Fibroblast of lung (primary cell): ENCODE measurements at regions not wholly inside any gene's neighbourhood (a gene's known extent, or its start where the extent isn't known, plus 50 kb on each side); places are given as distances from the start of the nearest gene placed in this dataset.

Source experiments
- DNase-seq, 2 donors: peaks; one replicate each; pipeline versions ENCODE4 v3.0.0 to v3.0.0-alpha.2; 2010; ENCODE audit warnings: low read depth in 2 of 2
- H2AFZ ChIP-seq: 2 replicates; pipeline ENCODE4 v1.5.1; 2012; ENCODE audit warnings: low read length, control low read depth, inconsistent platforms
- H3K27ac ChIP-seq: 2 replicates; pipeline ENCODE4 v1.5.1; 2011; ENCODE audit warnings: low read length, control low read depth; ENCODE audit not compliant: insufficient read depth
- H3K27me3 ChIP-seq: 2 replicates; pipeline ENCODE4 v1.5.1; 2011; ENCODE audit warnings: mild to moderate bottlenecking, low read length; ENCODE audit not compliant: control insufficient read depth, insufficient read depth
- H3K36me3 ChIP-seq: 2 replicates; pipeline ENCODE4 v1.5.1; 2011; ENCODE audit warnings: low read length; ENCODE audit not compliant: control insufficient read depth, insufficient read depth
- H3K4me1 ChIP-seq: 2 replicates; pipeline ENCODE4 v1.5.1; 2011; ENCODE audit warnings: low read length; ENCODE audit not compliant: control insufficient read depth, insufficient read depth; ENCODE audit errors: extremely low read depth
- H3K4me2 ChIP-seq: 2 replicates; pipeline ENCODE4 v1.5.1; 2011; ENCODE audit warnings: low read length, control low read depth; ENCODE audit not compliant: insufficient read depth; ENCODE audit errors: extremely low read depth
- H3K4me3 ChIP-seq, 4 experiments: fragments of 200-600 bp in 1 of 4; sonication (generic) in 1 of 4; replicated peaks in 1 of 4; 2 replicates each; pipeline ENCODE4 v1.5.1; 2011 to 2016; ENCODE audit warnings: low read length in 4 of 4, low read depth in 3 of 4, mild to moderate bottlenecking in 3 of 4, control low read depth in 2 of 4, inconsistent platforms in 1 of 4, mixed read lengths in 1 of 4; ENCODE audit not compliant: insufficient read depth in 1 of 4; ENCODE audit errors: control extremely low read depth in 1 of 4
- H3K79me2 ChIP-seq: 2 replicates; pipeline ENCODE4 v1.5.1; 2012; ENCODE audit warnings: mild to moderate bottlenecking, low read length, inconsistent platforms; ENCODE audit not compliant: control insufficient read depth, insufficient read depth
- H3K9ac ChIP-seq: 2 replicates; pipeline ENCODE4 v1.5.1; 2011; ENCODE audit warnings: mild to moderate bottlenecking, low read length, control low read depth; ENCODE audit not compliant: insufficient read depth
- H3K9me3 ChIP-seq: 2 replicates; pipeline ENCODE4 v1.5.1; 2012; ENCODE audit warnings: low read depth, low read length; ENCODE audit not compliant: control insufficient read depth, insufficient read depth
- H4K20me1 ChIP-seq: 2 replicates; pipeline ENCODE4 v1.5.1; 2011; ENCODE audit warnings: low read length; ENCODE audit not compliant: control insufficient read depth, insufficient read depth; ENCODE audit errors: extremely low read depth
- EZH2 ChIP-seq: IDR thresholded peaks from 2 replicates; pipeline ENCODE4 v1.5.1; 2012; ENCODE audit warnings: low read length, control low read depth, mild to moderate bottlenecking; ENCODE audit errors: missing control alignments
- TF ChIP-seq, protein P1 (sequence below), 2 donors: IDR thresholded peaks in 1 of 2; conservative IDR thresholded peaks in 1 of 2; 1 replicate in 1 of 2; 2 replicates in 1 of 2; pipeline ENCODE4 v1.5.1; 2011 to 2012; ENCODE audit warnings: low read length in 2 of 2, control low read depth in 1 of 2, inconsistent platforms in 1 of 2, low read depth in 1 of 2, mild to moderate bottlenecking in 1 of 2

DNA sequence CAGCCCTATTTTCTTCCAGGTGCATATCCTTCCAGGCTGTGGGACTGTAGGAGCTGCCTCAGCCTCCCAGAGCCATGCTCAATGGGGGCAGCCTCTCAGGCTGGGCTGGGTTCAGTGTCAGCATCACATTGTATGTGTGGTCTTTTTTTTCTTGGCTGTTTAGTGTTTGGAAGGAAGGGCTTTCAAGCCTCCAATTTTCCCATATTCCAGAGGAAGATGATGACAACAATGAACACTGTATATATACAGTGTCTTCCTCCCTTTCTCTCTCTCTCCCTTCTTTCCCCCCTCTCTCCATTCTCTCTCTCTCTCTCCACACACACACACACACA lies 326.4 kb downstream of the DYSF start:
- H3K9me3 ChIP-seq = no peaks in the 10 kb centered on the region
- no peak for DNase-seq
- H3K4me1 ChIP-seq = no peaks in the 10 kb centered on the region
- TF ChIP-seq, protein P1, sequence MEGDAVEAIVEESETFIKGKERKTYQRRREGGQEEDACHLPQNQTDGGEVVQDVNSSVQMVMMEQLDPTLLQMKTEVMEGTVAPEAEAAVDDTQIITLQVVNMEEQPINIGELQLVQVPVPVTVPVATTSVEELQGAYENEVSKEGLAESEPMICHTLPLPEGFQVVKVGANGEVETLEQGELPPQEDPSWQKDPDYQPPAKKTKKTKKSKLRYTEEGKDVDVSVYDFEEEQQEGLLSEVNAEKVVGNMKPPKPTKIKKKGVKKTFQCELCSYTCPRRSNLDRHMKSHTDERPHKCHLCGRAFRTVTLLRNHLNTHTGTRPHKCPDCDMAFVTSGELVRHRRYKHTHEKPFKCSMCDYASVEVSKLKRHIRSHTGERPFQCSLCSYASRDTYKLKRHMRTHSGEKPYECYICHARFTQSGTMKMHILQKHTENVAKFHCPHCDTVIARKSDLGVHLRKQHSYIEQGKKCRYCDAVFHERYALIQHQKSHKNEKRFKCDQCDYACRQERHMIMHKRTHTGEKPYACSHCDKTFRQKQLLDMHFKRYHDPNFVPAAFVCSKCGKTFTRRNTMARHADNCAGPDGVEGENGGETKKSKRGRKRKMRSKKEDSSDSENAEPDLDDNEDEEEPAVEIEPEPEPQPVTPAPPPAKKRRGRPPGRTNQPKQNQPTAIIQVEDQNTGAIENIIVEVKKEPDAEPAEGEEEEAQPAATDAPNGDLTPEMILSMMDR (conservative IDR thresholded peaks at IDR 0.05 in 1 of 2, IDR thresholded peaks at IDR 0.05 in 1 of 2; ENCODE audit: low read depth in 1 of 2, low read length in 2 of 2) = no peak
- no peak for TF ChIP-seq EZH2
- H3K9ac ChIP-seq = no peak overlapping the region
- no peak overlapping the region for H3K27ac ChIP-seq
- H4K20me1 ChIP-seq = no peaks in the 10 kb centered on the region
- no peak overlapping the region for H3K4me3 ChIP-seq
- H3K27me3 ChIP-seq = peaks cover 25% of the 10 kb centered on the region
- no peaks in the 10 kb centered on the region for H3K79me2 ChIP-seq
- H2AFZ ChIP-seq = no peak overlapping the region
- no peak overlapping the region for H3K4me2 ChIP-seq
- no peaks in the 10 kb centered on the region for H3K36me3 ChIP-seq

DNA sequence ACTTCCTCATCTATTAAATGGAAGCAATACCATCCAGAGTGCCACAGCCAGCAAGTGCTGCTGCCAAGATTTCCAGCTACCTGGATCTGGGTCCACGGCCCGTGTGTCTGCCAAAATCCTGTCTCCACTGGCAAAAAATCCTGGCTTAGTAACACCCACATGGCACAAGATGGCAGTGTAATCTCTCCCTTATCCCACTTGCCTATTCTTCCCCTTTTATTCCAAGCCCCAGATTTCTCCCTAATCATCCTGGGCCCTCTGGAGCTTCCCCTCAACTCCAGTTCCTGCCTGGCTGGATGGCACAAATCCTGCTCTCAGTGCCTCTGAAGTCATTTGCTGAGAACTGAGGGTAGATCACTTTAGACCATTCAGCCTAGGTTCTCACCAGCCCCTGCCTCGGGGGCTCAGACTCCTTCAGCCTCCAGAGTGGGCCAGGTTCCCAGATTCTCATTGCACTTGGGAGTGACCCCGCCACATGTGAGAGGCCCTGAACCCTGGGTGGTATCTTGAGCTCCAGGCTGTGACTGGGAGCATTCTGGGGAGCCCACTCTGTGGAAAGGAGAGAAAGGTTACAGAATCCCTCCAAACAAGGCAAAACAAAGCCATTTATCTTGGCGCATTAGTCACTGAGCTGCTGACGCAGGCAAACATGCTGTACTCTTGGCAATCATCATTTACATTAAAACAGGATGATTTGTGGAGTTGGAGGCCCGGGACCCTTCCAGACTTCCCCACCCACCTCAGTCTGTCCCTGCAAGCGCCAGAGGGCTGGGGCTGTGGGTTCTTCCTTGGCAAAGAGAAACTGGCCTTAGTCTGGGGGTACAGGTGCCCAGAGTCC lies 325.8 kb downstream of the DYSF start:
- H3K36me3 ChIP-seq = no peaks in the 10 kb centered on the region
- no peaks in the 10 kb centered on the region for H3K4me1 ChIP-seq
- H3K9ac ChIP-seq = no peak overlapping the region
- TF ChIP-seq EZH2 = no peak
- TF ChIP-seq, protein P1 (conservative IDR thresholded peaks at IDR 0.05 in 1 of 2, IDR thresholded peaks at IDR 0.05 in 1 of 2; ENCODE audit: low read depth in 1 of 2, low read length in 2 of 2) = peak; percentile 18 to 23
- no peak overlapping the region for H2AFZ ChIP-seq
- H3K4me3 ChIP-seq = no peak overlapping the region
- no peak overlapping the region for H3K27ac ChIP-seq
- no peaks in the 10 kb centered on the region for H3K9me3 ChIP-seq
- DNase-seq = peak; percentile 86
- H3K4me2 ChIP-seq = no peak overlapping the region
- no peaks in the 10 kb centered on the region for H4K20me1 ChIP-seq
- no peaks in the 10 kb centered on the region for H3K79me2 ChIP-seq
- H3K27me3 ChIP-seq = peaks cover 25% of the 10 kb centered on the region

DNA sequence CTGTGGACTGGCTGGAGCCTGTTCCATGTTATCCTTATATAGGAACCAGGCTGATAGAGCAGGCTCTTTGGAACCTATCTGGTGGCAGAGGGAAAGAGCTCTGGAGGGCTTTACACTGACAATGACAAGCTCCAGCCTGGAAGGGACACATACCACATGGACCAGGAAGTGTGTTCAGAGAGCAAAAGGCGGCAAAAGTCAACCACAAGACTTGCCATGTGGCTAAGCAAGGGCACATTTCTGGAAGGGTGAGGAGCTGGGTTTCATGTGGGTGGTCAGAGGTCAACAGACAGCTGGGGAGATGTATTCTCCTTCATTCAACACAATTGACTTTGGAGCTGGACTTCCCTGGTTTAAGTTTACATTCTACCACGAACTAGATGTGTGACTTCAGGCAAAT lies 325.2 kb downstream of the DYSF start:
- Histone ChIP-seq H3K27ac (no peak overlapping the region), H2AFZ (no peak overlapping the region), H3K4me3 (no peak overlapping the region), H3K4me1 (no peaks in the 10 kb centered on the region), H4K20me1 (no peaks in the 10 kb centered on the region), H3K79me2 (no peaks in the 10 kb centered on the region), H3K9ac (no peak overlapping the region), H3K9me3 (no peaks in the 10 kb centered on the region), H3K4me2 (no peak overlapping the region), H3K27me3 (peaks cover 25% of the 10 kb centered on the region), H3K36me3 (no peaks in the 10 kb centered on the region)
- DNase-seq = peak in 1 of 2 donors; percentile 25
- TF ChIP-seq, protein P1 (conservative IDR thresholded peaks at IDR 0.05 in 1 of 2, IDR thresholded peaks at IDR 0.05 in 1 of 2; ENCODE audit: low read depth in 1 of 2, low read length in 2 of 2) = no peak
- no peak for TF ChIP-seq EZH2
